ENCODE measurements at regions not wholly inside any gene's neighbourhood (a gene's known extent, or its start where the extent isn't known, plus 50 kb on each side); places are given as distances from the start of the nearest gene placed in this dataset. TPM values are rescaled to one million over a fixed set of nuclear protein-coding genes. Genes with fewer than 3 reads are reported as not detected.

Small RNA genes in the stretch of these regions (small RNA-seq; reads per million reads assigned to genes)
- gene RNU6-679P (ENCODE audit: low replicate concordance): not detected

Data from lung (tissue), 1 donor.